HG02610 (cell line): ENCODE measurements at regions not wholly inside any gene's neighbourhood (a gene's known extent, or its start where the extent isn't known, plus 50 kb on each side); places are given as distances from the start of the nearest gene placed in this dataset.

ENCODE experiments used
- ATAC-seq: cut with Tn5 transposase; IDR thresholded peaks from one replicate; pipeline ENCODE4 v1.9.1; 2021; ENCODE audit warnings: mild to moderate bottlenecking, moderate library complexity; ENCODE audit not compliant: unreplicated experiment

- no peak for ATAC-seq
Observed at GRCh38 chr16:14337303-14338191, 266.4 kb downstream of the MRTFB start.

- ATAC-seq = no peak
Observed at GRCh38 chr16:14335297-14335696, 264.2 kb downstream of the MRTFB start.

GRCh38 chr16:14334366-14335080 is 263.4 kb downstream of the MRTFB start:
- no peak for ATAC-seq

GRCh38 chr16:14333361-14333760 is 262.2 kb downstream of the MRTFB start:
- no peak for ATAC-seq

- ATAC-seq = no peak
Observed at GRCh38 chr16:14331020-14331419, 259.9 kb downstream of the MRTFB start.

- no peak for ATAC-seq
Observed at GRCh38 chr16:14329727-14330350, 258.7 kb downstream of the MRTFB start.

GRCh38 chr16:14325502-14326401 is 254.6 kb downstream of the MRTFB start:
- ATAC-seq = no peak

GRCh38 chr16:14324581-14324980 is 253.5 kb downstream of the MRTFB start:
- ATAC-seq = no peak

GRCh38 chr16:14322186-14322585 is 251.1 kb downstream of the MRTFB start:
- no peak for ATAC-seq

- no peak for ATAC-seq
Observed at GRCh38 chr16:14321542-14321941, 250.4 kb downstream of the MRTFB start.

- no peak for ATAC-seq
Observed at GRCh38 chr16:14320406-14320805, 249.3 kb downstream of the MRTFB start.
